Osteoblast (primary cell): ENCODE measurements at regions not wholly inside any gene's neighbourhood (a gene's known extent, or its start where the extent isn't known, plus 50 kb on each side); places are given as distances from the start of the nearest gene placed in this dataset.

Experiments
- DNase-seq: peaks from one replicate; pipeline ENCODE4 v3.0.0; 2011; ENCODE audit warnings: low spot score, mixed read lengths; ENCODE audit not compliant: insufficient read length; ENCODE audit errors: missing footprints
- H2AFZ ChIP-seq: 2 replicates; pipeline ENCODE4 v1.6.0; 2011; ENCODE audit warnings: mild to moderate bottlenecking, low read length
- H3K27ac ChIP-seq: 2 replicates; pipeline ENCODE4 v1.5.1; 2011; ENCODE audit warnings: mild to moderate bottlenecking, low read depth, low read length, moderate library complexity
- H3K27me3 ChIP-seq: 2 replicates; pipeline ENCODE4 v1.6.0; 2012; ENCODE audit warnings: mild to moderate bottlenecking, control low read depth, inconsistent platforms, low read length, moderate library complexity; ENCODE audit not compliant: insufficient read depth
- H3K36me3 ChIP-seq: 2 replicates; pipeline ENCODE4 v1.5.1; 2011; ENCODE audit warnings: mild to moderate bottlenecking, low read length, control low read depth, moderate library complexity; ENCODE audit not compliant: insufficient read depth
- H3K4me1 ChIP-seq: 2 replicates; pipeline ENCODE4 v1.5.1; 2011; ENCODE audit warnings: mild to moderate bottlenecking, low read length, control low read depth, moderate library complexity; ENCODE audit not compliant: insufficient read depth
- H3K4me2 ChIP-seq: 2 replicates; pipeline ENCODE4 v1.6.0; 2011; ENCODE audit warnings: mild to moderate bottlenecking, low read length; ENCODE audit not compliant: insufficient read depth
- H3K4me3 ChIP-seq: fragments of 200-600 bp; sonication (generic); 3 replicates; pipeline ENCODE4 v1.5.1; 2012; ENCODE audit warnings: mild to moderate bottlenecking, low read length, inconsistent platforms; ENCODE audit not compliant: insufficient read depth
- H3K79me2 ChIP-seq: 2 replicates; pipeline ENCODE4 v1.6.0; 2012; ENCODE audit warnings: mild to moderate bottlenecking, low read length, control low read depth, inconsistent platforms; ENCODE audit not compliant: insufficient read depth
- H3K9me3 ChIP-seq: 2 replicates; pipeline ENCODE4 v1.5.1; 2011; ENCODE audit warnings: low read depth, low read length, control low read depth
- H4K20me1 ChIP-seq: 2 replicates; pipeline ENCODE4 v1.6.0; 2012; ENCODE audit warnings: mild to moderate bottlenecking, low read length, control low read depth; ENCODE audit not compliant: insufficient read depth
- TF ChIP-seq, protein P1 (sequence below): IDR thresholded peaks from 2 replicates; pipeline ENCODE4 v1.5.1; 2011; ENCODE audit warnings: mild to moderate bottlenecking, low read depth, low read length, moderate library complexity; ENCODE audit errors: extremely low read depth

GRCh38 chr4:133624744-133625143 lies 475.6 kb downstream of the PCDH10 start:
- Histone ChIP-seq H3K4me3 (no peak overlapping the region), H3K9me3 (no peaks in the 10 kb centered on the region), H2AFZ (no peak overlapping the region), H3K36me3 (no peaks in the 10 kb centered on the region), H4K20me1 (no peaks in the 10 kb centered on the region), H3K27me3 (no peaks in the 10 kb centered on the region), H3K79me2 (no peaks in the 10 kb centered on the region), H3K27ac (no peak overlapping the region), H3K4me1 (no peaks in the 10 kb centered on the region), H3K4me2 (no peak overlapping the region)
- DNase-seq = no peak
- TF ChIP-seq, protein P1, sequence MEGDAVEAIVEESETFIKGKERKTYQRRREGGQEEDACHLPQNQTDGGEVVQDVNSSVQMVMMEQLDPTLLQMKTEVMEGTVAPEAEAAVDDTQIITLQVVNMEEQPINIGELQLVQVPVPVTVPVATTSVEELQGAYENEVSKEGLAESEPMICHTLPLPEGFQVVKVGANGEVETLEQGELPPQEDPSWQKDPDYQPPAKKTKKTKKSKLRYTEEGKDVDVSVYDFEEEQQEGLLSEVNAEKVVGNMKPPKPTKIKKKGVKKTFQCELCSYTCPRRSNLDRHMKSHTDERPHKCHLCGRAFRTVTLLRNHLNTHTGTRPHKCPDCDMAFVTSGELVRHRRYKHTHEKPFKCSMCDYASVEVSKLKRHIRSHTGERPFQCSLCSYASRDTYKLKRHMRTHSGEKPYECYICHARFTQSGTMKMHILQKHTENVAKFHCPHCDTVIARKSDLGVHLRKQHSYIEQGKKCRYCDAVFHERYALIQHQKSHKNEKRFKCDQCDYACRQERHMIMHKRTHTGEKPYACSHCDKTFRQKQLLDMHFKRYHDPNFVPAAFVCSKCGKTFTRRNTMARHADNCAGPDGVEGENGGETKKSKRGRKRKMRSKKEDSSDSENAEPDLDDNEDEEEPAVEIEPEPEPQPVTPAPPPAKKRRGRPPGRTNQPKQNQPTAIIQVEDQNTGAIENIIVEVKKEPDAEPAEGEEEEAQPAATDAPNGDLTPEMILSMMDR = no peak

- Histone ChIP-seq H4K20me1 (no peaks in the 10 kb centered on the region), H3K36me3 (no peaks in the 10 kb centered on the region), H3K79me2 (no peaks in the 10 kb centered on the region), H3K4me1 (no peaks in the 10 kb centered on the region), H3K27ac (no peak overlapping the region), H3K27me3 (no peaks in the 10 kb centered on the region), H3K4me2 (no peak overlapping the region), H3K9me3 (no peaks in the 10 kb centered on the region), H3K4me3 (no peak overlapping the region), H2AFZ (no peak overlapping the region)
- TF ChIP-seq, protein P1 = no peak
- DNase-seq = no peak
These were observed 474.8 kb downstream of the PCDH10 start for GRCh38 chr4:133623847-133624246.

DNA sequence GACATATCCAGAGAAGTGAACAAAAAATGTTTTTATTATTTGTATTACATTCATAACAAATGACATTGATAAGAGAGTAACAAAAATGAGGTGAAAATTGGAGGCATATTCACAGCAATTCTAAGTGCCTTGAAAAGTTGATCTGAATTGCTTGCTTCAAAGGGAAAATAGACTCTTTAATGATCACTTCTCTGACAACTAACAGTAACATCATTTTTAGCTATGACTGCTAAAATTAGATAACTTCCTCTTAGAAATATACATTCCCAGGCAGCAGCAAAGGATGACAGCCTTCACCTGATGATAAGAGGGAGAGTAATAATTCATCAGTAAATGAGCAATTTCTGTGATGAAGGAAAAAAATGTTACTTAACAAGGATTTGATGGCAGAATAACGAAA lies 472.5 kb downstream of the PCDH10 start:
- TF ChIP-seq, protein P1 = no peak
- DNase-seq = no peak
- H3K4me1 ChIP-seq = no peaks in the 10 kb centered on the region
- no peaks in the 10 kb centered on the region for H3K9me3 ChIP-seq
- no peak overlapping the region for H3K4me2 ChIP-seq
- no peaks in the 10 kb centered on the region for H3K79me2 ChIP-seq
- H3K27me3 ChIP-seq = no peaks in the 10 kb centered on the region
- no peak overlapping the region for H3K27ac ChIP-seq
- H3K36me3 ChIP-seq = no peaks in the 10 kb centered on the region
- H2AFZ ChIP-seq = no peak overlapping the region
- no peak overlapping the region for H3K4me3 ChIP-seq
- H4K20me1 ChIP-seq = no peaks in the 10 kb centered on the region

- Histone ChIP-seq H3K79me2 (no peaks in the 10 kb centered on the region), H3K4me2 (no peak overlapping the region), H3K9me3 (no peaks in the 10 kb centered on the region), H4K20me1 (no peaks in the 10 kb centered on the region), H3K27me3 (no peaks in the 10 kb centered on the region), H3K27ac (no peak overlapping the region), H3K36me3 (no peaks in the 10 kb centered on the region), H3K4me1 (no peaks in the 10 kb centered on the region), H3K4me3 (no peak overlapping the region), H2AFZ (no peak overlapping the region)
- no peak for DNase-seq
- TF ChIP-seq, protein P1 = no peak
These were observed 471.5 kb downstream of the PCDH10 start for GRCh38 chr4:133620555-133620954.
